K562 (cell line): ENCODE measurements at regions not wholly inside any gene's neighbourhood (a gene's known extent, or its start where the extent isn't known, plus 50 kb on each side); places are given as distances from the start of the nearest gene placed in this dataset.

ENCODE experiments used
- ATAC-seq: fragments of 200-7000 bp; cut with Tn5 transposase; 3 replicates; pipeline ENCODE4 v1.9.1; 2020; ENCODE audit warnings: moderate library complexity
- BruUV-seq: library from RNA; stranded (reverse); fragments of 400-500 nt; replicated peaks from 2 replicates; lab custom pipeline; 2021; lab: Mats Ljungman, UMichigan
- CTCF ChIA-PET: fragments of 300-600 bp; formaldehyde crosslinking; extraction: SDS; loops from one replicate; lab custom pipeline; 2021; ENCODE audit warnings: low intra/inter-chr PET ratio; lab: Yijun Ruan, JAX
- POLR2A ChIA-PET: fragments of 300-600, 350-650 bp; sonication (Branson Sonifier 250); formaldehyde crosslinking; extraction: SDS; loops from one replicate; lab custom pipeline; 2021; ENCODE audit warnings: antibody characterized with exemption, inconsistent platforms; lab: Yijun Ruan, JAX
- DNase-seq, 4 experiments: peaks; one replicate each; pipeline versions ENCODE4 v3.0.0 to v3.0.0-alpha.2; 2011 to 2018; ENCODE audit warnings: low spot score in 3 of 4, mixed read lengths in 3 of 4; ENCODE audit errors: extremely low read depth in 1 of 4
- FAIRE-seq: peaks from 2 replicates; lab custom pipeline; 2011; peaks lifted over from hg19 to GRCh38; lab: Jason Lieb, UNC
- H2AFZ ChIP-seq: 2 replicates; pipeline ENCODE4 v1.6.0; 2011; ENCODE audit warnings: low read depth, low read length, control low read depth, inconsistent platforms
- H3K27ac ChIP-seq: fragments of 200-600 bp; 3 replicates; pipeline ENCODE4 v1.8.0; 2011; ENCODE audit warnings: low read depth, mild to moderate bottlenecking, control low read depth, inconsistent platforms, low read length, moderate library complexity, mixed read lengths; ENCODE audit errors: extremely low read depth
- H3K27me3 ChIP-seq, 2 experiments: fragments of 300-600 bp in 1 of 2; 2 replicates in 1 of 2; 3 replicates in 1 of 2; pipeline versions ENCODE4 v1.6.0 to v1.8.0; 2011; ENCODE audit warnings: inconsistent platforms in 2 of 2, low read length in 2 of 2, mild to moderate bottlenecking in 1 of 2, mixed read lengths in 1 of 2, moderate library complexity in 1 of 2; ENCODE audit not compliant: control insufficient read depth in 2 of 2, insufficient read depth in 2 of 2
- H3K36me3 ChIP-seq: fragments of 300-600 bp; 3 replicates; pipeline ENCODE4 v1.8.0; 2011; ENCODE audit warnings: mild to moderate bottlenecking, low read length, inconsistent platforms; ENCODE audit not compliant: control insufficient read depth, insufficient read depth
- H3K4me1 ChIP-seq, 2 experiments: fragments of 200-600 bp in 1 of 2; replicated peaks in 1 of 2; 2 replicates in 1 of 2; 3 replicates in 1 of 2; pipeline versions ENCODE4 v1.5.1 to v1.8.0; 2011; ENCODE audit warnings: inconsistent platforms in 2 of 2, low read length in 2 of 2, mild to moderate bottlenecking in 1 of 2, mixed read lengths in 1 of 2, moderate library complexity in 1 of 2; ENCODE audit not compliant: control insufficient read depth in 2 of 2, insufficient read depth in 2 of 2
- H3K4me2 ChIP-seq: 2 replicates; pipeline ENCODE4 v1.6.1; 2011; ENCODE audit warnings: low read length, control low read depth, inconsistent platforms, mixed read lengths; ENCODE audit not compliant: insufficient read depth
- H3K4me3 ChIP-seq: fragments of 200-600 bp; sonication (generic), shearing (Covaris generic); 2 replicates; pipeline ENCODE4 v1.5.1; 2016; ENCODE audit warnings: control low read depth, inconsistent platforms
- H3K79me2 ChIP-seq: fragments of 200-600 bp; 3 replicates; pipeline ENCODE4 v1.8.0; 2011; ENCODE audit warnings: low read length, inconsistent platforms; ENCODE audit not compliant: control insufficient read depth, insufficient read depth
- H3K9ac ChIP-seq, 2 experiments: 2 replicates each; pipeline versions ENCODE4 v1.6.0 to v1.6.1; 2011; ENCODE audit warnings: low read depth in 2 of 2, low read length in 2 of 2, control low read depth in 1 of 2, inconsistent platforms in 1 of 2, mild to moderate bottlenecking in 1 of 2, mixed read lengths in 1 of 2; ENCODE audit not compliant: insufficient read depth in 1 of 2
- H3K9me1 ChIP-seq: one replicate; pipeline ENCODE4 v1.6.0; 2011; ENCODE audit warnings: inconsistent platforms, mild to moderate bottlenecking, low read length, moderate library complexity; ENCODE audit not compliant: control insufficient read depth, insufficient read depth
- H3K9me3 ChIP-seq: replicated peaks from 2 replicates; pipeline ENCODE4 v1.5.1; 2011; ENCODE audit warnings: low read depth, low read length, inconsistent platforms; ENCODE audit not compliant: control insufficient read depth, insufficient read depth
- H4K20me1 ChIP-seq: replicated peaks from 2 replicates; pipeline ENCODE4 v1.6.1; 2011; ENCODE audit warnings: low read length, inconsistent platforms, mixed read lengths; ENCODE audit not compliant: control insufficient read depth, insufficient read depth
- FOXK1 ChIP-seq: sonication (generic); formaldehyde crosslinking; IDR thresholded peaks from 2 replicates; pipeline ENCODE4 v1.8.0; 2022; ENCODE audit warnings: missing genetic modification reagents, mild to moderate bottlenecking, borderline replicate concordance
- GABPA ChIP-seq: fragments of 200-800 bp; sonication (Bioruptor generic); conservative IDR thresholded peaks from 2 replicates; pipeline ENCODE4 v1.6.1; 2016; ENCODE audit warnings: low read depth, missing genetic modification characterization, missing compliant biosample characterization
- HOXB6 ChIP-seq: fragments of 250-450 bp; sonication (Bioruptor Pico); IDR thresholded peaks from 2 replicates; pipeline ENCODE4 v1.5.1; 2022; ENCODE audit warnings: mild to moderate bottlenecking, borderline replicate concordance
- MTA1 ChIP-seq: fragments of 450-650 bp; IDR thresholded peaks from 2 replicates; pipeline ENCODE4 v1.6.1; 2017; ENCODE audit warnings: borderline replicate concordance
- TAF1 ChIP-seq: IDR thresholded peaks from 2 replicates; pipeline ENCODE4 v1.6.1; 2011; ENCODE audit warnings: mild to moderate bottlenecking, low read length, moderate library complexity; ENCODE audit not compliant: insufficient read depth, control insufficient read depth, severe bottlenecking; ENCODE audit errors: extremely low read depth
- WGBS: fragments of 100-300 bp; shearing (Covaris generic); methylation state at CpG from one replicate; pipeline ENCODE4 v1.1.6; 2016; ENCODE audit warnings: low coverage, mixed read lengths; ENCODE audit not compliant: insufficient coverage; ENCODE audit errors: missing lambda C conversion rate; 5-methylcytosine and 5-hydroxymethylcytosine counted together
- in situ Hi-C: fragments of 300-500 bp; cut with MboI; formaldehyde crosslinking; loops from 4 replicates; pipeline ENCODE4 v1.15.0; 2018; ENCODE audit warnings: inconsistent platforms, mixed read lengths
- intact Hi-C: fragments of 100-400 bp; cut with micrococcal nuclease; formaldehyde crosslinking; loops from 2 replicates; pipeline ENCODE4 v1.14.2; 2022
- TF ChIP-seq, protein P1 (sequence below): sonication (generic); formaldehyde crosslinking; IDR thresholded peaks from 2 replicates; pipeline ENCODE4 v1.8.1; 2023; ENCODE audit warnings: mild to moderate bottlenecking, missing genetic modification reagents
- TF ChIP-seq, protein P2 (sequence below): fragments of 250-450 bp; sonication (Bioruptor Pico); IDR thresholded peaks from 2 replicates; pipeline ENCODE4 v1.4.0; 2020; ENCODE audit warnings: mild to moderate bottlenecking, moderate library complexity, borderline replicate concordance
- TF ChIP-seq, protein P3 (sequence below): sonication (generic); formaldehyde crosslinking; IDR thresholded peaks from 2 replicates; pipeline ENCODE4 v1.4.0; 2020; ENCODE audit warnings: mild to moderate bottlenecking, missing genetic modification reagents
- TF ChIP-seq, protein P4 (sequence below): sonication (generic); formaldehyde crosslinking; IDR thresholded peaks from 2 replicates; pipeline ENCODE4 v1.8.0; 2022; ENCODE audit warnings: mild to moderate bottlenecking, missing genetic modification reagents

DNA sequence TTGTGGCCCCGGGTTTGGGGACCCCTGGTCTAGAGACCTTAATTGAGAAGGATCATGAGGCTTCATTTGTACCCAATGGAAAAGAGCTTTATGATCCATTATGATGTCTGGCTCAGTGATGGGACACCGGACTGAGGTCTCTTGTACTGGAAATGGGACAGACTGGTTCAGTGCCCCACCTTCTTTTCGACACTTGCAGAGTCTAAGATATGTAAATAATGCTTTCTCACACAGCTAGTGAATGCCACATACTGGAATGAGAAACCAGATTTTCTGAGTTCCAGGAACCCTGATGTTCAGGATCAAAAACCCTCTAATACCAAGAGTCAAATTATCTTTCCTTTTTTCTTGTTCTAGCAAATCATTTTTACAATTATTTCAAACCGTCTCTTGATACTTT is 116.3 kb upstream of the ARPP21 start:
- DNase-seq (no peak), ATAC-seq (no peak), FAIRE-seq (no peak)
- H3K9me3 ChIP-seq, result peaks cover 4% of the 10 kb centered on the region; the same call in 1 of the 2 replicates
- H4K20me1 ChIP-seq, result no peaks in the 10 kb centered on the region
- CTCF ChIA-PET, result no interaction called here
- no peaks in the 10 kb centered on the region for H3K27me3 ChIP-seq
- POLR2A ChIA-PET, result no interaction called here
- 0% methylated on average over 4 of the region's 4 CpGs for WGBS
- no TSS peak for BruUV-seq
- no peaks in the 10 kb centered on the region for H3K9me1 ChIP-seq
- H3K9ac ChIP-seq, result no peak overlapping the region
- no peak overlapping the region for H3K4me2 ChIP-seq
- in situ Hi-C loops (no loop called here), intact Hi-C loops (no loop called here)
- H3K36me3 ChIP-seq, result no peaks in the 10 kb centered on the region
- no peak overlapping the region for H3K27ac ChIP-seq
- H3K79me2 ChIP-seq, result no peaks in the 10 kb centered on the region
- no peaks in the 10 kb centered on the region for H3K4me1 ChIP-seq
- no peak overlapping the region for H2AFZ ChIP-seq
- H3K4me3 ChIP-seq, result no peak overlapping the region
- TF ChIP-seq HOXB6 (no peak), FOXK1 (no peak), TAF1 (no peak), MTA1 (no peak), GABPA (tag) (no peak)
- TF ChIP-seq, protein P1, sequence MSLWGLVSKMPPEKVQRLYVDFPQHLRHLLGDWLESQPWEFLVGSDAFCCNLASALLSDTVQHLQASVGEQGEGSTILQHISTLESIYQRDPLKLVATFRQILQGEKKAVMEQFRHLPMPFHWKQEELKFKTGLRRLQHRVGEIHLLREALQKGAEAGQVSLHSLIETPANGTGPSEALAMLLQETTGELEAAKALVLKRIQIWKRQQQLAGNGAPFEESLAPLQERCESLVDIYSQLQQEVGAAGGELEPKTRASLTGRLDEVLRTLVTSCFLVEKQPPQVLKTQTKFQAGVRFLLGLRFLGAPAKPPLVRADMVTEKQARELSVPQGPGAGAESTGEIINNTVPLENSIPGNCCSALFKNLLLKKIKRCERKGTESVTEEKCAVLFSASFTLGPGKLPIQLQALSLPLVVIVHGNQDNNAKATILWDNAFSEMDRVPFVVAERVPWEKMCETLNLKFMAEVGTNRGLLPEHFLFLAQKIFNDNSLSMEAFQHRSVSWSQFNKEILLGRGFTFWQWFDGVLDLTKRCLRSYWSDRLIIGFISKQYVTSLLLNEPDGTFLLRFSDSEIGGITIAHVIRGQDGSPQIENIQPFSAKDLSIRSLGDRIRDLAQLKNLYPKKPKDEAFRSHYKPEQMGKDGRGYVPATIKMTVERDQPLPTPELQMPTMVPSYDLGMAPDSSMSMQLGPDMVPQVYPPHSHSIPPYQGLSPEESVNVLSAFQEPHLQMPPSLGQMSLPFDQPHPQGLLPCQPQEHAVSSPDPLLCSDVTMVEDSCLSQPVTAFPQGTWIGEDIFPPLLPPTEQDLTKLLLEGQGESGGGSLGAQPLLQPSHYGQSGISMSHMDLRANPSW, result no peak
- TF ChIP-seq, protein P2, sequence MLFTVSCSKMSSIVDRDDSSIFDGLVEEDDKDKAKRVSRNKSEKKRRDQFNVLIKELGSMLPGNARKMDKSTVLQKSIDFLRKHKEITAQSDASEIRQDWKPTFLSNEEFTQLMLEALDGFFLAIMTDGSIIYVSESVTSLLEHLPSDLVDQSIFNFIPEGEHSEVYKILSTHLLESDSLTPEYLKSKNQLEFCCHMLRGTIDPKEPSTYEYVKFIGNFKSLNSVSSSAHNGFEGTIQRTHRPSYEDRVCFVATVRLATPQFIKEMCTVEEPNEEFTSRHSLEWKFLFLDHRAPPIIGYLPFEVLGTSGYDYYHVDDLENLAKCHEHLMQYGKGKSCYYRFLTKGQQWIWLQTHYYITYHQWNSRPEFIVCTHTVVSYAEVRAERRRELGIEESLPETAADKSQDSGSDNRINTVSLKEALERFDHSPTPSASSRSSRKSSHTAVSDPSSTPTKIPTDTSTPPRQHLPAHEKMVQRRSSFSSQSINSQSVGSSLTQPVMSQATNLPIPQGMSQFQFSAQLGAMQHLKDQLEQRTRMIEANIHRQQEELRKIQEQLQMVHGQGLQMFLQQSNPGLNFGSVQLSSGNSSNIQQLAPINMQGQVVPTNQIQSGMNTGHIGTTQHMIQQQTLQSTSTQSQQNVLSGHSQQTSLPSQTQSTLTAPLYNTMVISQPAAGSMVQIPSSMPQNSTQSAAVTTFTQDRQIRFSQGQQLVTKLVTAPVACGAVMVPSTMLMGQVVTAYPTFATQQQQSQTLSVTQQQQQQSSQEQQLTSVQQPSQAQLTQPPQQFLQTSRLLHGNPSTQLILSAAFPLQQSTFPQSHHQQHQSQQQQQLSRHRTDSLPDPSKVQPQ, result no peak
- TF ChIP-seq, protein P3, sequence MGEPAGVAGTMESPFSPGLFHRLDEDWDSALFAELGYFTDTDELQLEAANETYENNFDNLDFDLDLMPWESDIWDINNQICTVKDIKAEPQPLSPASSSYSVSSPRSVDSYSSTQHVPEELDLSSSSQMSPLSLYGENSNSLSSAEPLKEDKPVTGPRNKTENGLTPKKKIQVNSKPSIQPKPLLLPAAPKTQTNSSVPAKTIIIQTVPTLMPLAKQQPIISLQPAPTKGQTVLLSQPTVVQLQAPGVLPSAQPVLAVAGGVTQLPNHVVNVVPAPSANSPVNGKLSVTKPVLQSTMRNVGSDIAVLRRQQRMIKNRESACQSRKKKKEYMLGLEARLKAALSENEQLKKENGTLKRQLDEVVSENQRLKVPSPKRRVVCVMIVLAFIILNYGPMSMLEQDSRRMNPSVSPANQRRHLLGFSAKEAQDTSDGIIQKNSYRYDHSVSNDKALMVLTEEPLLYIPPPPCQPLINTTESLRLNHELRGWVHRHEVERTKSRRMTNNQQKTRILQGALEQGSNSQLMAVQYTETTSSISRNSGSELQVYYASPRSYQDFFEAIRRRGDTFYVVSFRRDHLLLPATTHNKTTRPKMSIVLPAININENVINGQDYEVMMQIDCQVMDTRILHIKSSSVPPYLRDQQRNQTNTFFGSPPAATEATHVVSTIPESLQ, result no peak
- TF ChIP-seq, protein P4, sequence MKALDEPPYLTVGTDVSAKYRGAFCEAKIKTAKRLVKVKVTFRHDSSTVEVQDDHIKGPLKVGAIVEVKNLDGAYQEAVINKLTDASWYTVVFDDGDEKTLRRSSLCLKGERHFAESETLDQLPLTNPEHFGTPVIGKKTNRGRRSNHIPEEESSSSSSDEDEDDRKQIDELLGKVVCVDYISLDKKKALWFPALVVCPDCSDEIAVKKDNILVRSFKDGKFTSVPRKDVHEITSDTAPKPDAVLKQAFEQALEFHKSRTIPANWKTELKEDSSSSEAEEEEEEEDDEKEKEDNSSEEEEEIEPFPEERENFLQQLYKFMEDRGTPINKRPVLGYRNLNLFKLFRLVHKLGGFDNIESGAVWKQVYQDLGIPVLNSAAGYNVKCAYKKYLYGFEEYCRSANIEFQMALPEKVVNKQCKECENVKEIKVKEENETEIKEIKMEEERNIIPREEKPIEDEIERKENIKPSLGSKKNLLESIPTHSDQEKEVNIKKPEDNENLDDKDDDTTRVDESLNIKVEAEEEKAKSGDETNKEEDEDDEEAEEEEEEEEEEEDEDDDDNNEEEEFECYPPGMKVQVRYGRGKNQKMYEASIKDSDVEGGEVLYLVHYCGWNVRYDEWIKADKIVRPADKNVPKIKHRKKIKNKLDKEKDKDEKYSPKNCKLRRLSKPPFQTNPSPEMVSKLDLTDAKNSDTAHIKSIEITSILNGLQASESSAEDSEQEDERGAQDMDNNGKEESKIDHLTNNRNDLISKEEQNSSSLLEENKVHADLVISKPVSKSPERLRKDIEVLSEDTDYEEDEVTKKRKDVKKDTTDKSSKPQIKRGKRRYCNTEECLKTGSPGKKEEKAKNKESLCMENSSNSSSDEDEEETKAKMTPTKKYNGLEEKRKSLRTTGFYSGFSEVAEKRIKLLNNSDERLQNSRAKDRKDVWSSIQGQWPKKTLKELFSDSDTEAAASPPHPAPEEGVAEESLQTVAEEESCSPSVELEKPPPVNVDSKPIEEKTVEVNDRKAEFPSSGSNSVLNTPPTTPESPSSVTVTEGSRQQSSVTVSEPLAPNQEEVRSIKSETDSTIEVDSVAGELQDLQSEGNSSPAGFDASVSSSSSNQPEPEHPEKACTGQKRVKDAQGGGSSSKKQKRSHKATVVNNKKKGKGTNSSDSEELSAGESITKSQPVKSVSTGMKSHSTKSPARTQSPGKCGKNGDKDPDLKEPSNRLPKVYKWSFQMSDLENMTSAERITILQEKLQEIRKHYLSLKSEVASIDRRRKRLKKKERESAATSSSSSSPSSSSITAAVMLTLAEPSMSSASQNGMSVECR (CRISPR knock-in tag), result no peak
